ENCODE measurements at regions not wholly inside any gene's neighbourhood (a gene's known extent, or its start where the extent isn't known, plus 50 kb on each side); places are given as distances from the start of the nearest gene placed in this dataset.

DNA sequence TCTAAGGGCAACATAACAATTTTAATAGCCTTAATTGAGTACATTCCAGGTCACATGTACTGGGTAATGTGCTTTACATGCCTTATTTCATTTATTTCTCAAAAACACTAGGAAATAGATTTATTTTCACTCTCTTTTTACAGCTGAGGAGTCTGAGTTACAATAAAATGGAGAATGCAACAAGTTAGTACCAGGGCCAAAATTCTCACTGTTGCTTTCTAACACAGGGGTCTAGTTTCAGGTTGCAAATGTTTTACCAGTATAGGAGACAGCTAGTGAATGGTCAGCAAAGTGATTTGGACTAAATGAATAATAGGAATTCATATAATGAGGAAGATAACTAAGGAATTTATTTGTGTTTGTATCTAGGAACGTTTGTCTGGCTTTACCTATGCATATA is 137.3 kb downstream of the RASSF9 start:
- intact Hi-C loops (cut with micrococcal nuclease) = no loop called here
- H2AFZ ChIP-seq (ENCODE audit: low read depth, low read length) = no peak overlapping the region

More for the DNA sequence above, 137.3 kb downstream of the RASSF9 start:
- BruUV-seq (replicated peaks) = no TSS peak
- ChIA-PET CTCF (ENCODE audit: low intra/inter-chr PET ratio) (no interaction called here), POLR2A (no interaction called here)
- H3K9me1 ChIP-seq (ENCODE audit: control insufficient read depth, insufficient read depth, low read length) = no peaks in the 10 kb centered on the region
- H3K27me3 ChIP-seq (ENCODE audit: control insufficient read depth in 2 of 2, insufficient read depth in 2 of 2, low read length in 2 of 2) = no peaks in the 10 kb centered on the region
- DNase-seq (ENCODE audit: extremely low read depth in 1 of 4, low spot score in 3 of 4) (no peak), ATAC-seq (no peak), FAIRE-seq (no peak)
- H3K36me3 ChIP-seq (ENCODE audit: control insufficient read depth, insufficient read depth, low read length) = no peaks in the 10 kb centered on the region
- no peaks in the 10 kb centered on the region for H3K4me1 ChIP-seq (replicated peaks in 1 of 2; ENCODE audit: control insufficient read depth in 2 of 2, insufficient read depth in 2 of 2, low read length in 2 of 2)
- WGBS (ENCODE audit: insufficient coverage, low coverage, missing lambda C conversion rate) = 0% methylated on average over 1 of the region's 1 CpG
- no peak overlapping the region for H3K27ac ChIP-seq (ENCODE audit: extremely low read depth, low read depth, low read length)
- no peak overlapping the region for H3K4me3 ChIP-seq
- no peak overlapping the region for H3K9ac ChIP-seq (ENCODE audit: insufficient read depth in 1 of 2, low read depth in 2 of 2, low read length in 2 of 2)
- no peak overlapping the region for H3K4me2 ChIP-seq (ENCODE audit: insufficient read depth, low read length)
- no peaks in the 10 kb centered on the region for H3K79me2 ChIP-seq (ENCODE audit: control insufficient read depth, insufficient read depth, low read length)
- H3K9me3 ChIP-seq (replicated peaks; ENCODE audit: control insufficient read depth, insufficient read depth, low read depth, low read length) = no peaks in the 10 kb centered on the region
- in situ Hi-C loops (cut with MboI) = no loop called here
- no peak for TF ChIP-seq CBFB (CRISPR knock-in tag; IDR thresholded peaks at IDR 0.05)
- TF ChIP-seq DIDO1 (tag; IDR thresholded peaks at IDR 0.05; ENCODE audit: low read depth) = no peak
- no peak for TF ChIP-seq ZBTB17 (CRISPR knock-in tag; IDR thresholded peaks at IDR 0.05)
- no peak for TF ChIP-seq ZNF699 (CRISPR knock-in tag; IDR thresholded peaks at IDR 0.05; ENCODE audit: insufficient replicate concordance)
- TF ChIP-seq SOX6 (IDR thresholded peaks at IDR 0.05) = no peak
- TF ChIP-seq RCOR1 (IDR thresholded peaks at IDR 0.05; ENCODE audit: borderline replicate concordance in 1 of 2, low read depth in 2 of 2, low read length in 2 of 2) = no peak
- TF ChIP-seq, protein P1, sequence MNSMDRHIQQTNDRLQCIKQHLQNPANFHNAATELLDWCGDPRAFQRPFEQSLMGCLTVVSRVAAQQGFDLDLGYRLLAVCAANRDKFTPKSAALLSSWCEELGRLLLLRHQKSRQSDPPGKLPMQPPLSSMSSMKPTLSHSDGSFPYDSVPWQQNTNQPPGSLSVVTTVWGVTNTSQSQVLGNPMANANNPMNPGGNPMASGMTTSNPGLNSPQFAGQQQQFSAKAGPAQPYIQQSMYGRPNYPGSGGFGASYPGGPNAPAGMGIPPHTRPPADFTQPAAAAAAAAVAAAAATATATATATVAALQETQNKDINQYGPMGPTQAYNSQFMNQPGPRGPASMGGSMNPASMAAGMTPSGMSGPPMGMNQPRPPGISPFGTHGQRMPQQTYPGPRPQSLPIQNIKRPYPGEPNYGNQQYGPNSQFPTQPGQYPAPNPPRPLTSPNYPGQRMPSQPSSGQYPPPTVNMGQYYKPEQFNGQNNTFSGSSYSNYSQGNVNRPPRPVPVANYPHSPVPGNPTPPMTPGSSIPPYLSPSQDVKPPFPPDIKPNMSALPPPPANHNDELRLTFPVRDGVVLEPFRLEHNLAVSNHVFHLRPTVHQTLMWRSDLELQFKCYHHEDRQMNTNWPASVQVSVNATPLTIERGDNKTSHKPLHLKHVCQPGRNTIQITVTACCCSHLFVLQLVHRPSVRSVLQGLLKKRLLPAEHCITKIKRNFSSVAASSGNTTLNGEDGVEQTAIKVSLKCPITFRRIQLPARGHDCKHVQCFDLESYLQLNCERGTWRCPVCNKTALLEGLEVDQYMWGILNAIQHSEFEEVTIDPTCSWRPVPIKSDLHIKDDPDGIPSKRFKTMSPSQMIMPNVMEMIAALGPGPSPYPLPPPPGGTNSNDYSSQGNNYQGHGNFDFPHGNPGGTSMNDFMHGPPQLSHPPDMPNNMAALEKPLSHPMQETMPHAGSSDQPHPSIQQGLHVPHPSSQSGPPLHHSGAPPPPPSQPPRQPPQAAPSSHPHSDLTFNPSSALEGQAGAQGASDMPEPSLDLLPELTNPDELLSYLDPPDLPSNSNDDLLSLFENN (IDR thresholded peaks at IDR 0.05; ENCODE audit: low read depth in 2 of 2, low read length in 2 of 2) = no peak
- no peak for TF ChIP-seq ADNP (tag; IDR thresholded peaks at IDR 0.05)
- no peak for TF ChIP-seq LCOR (CRISPR knock-in tag; IDR thresholded peaks at IDR 0.05)
- no peak for TF ChIP-seq THRAP3 (IDR thresholded peaks at IDR 0.05; ENCODE audit: borderline replicate concordance)
- TF ChIP-seq ZNF133 (CRISPR knock-in tag; IDR thresholded peaks at IDR 0.05) = no peak
- no peak for TF ChIP-seq ERF (CRISPR knock-in tag; IDR thresholded peaks at IDR 0.05)
- TF ChIP-seq NR1H2 (CRISPR knock-in tag; IDR thresholded peaks at IDR 0.05) = no peak
- TF ChIP-seq ZBTB7A (IDR thresholded peaks at IDR 0.05; ENCODE audit: borderline replicate concordance, control insufficient read depth, low read depth, low read length) = no peak
- TF ChIP-seq, protein P2, sequence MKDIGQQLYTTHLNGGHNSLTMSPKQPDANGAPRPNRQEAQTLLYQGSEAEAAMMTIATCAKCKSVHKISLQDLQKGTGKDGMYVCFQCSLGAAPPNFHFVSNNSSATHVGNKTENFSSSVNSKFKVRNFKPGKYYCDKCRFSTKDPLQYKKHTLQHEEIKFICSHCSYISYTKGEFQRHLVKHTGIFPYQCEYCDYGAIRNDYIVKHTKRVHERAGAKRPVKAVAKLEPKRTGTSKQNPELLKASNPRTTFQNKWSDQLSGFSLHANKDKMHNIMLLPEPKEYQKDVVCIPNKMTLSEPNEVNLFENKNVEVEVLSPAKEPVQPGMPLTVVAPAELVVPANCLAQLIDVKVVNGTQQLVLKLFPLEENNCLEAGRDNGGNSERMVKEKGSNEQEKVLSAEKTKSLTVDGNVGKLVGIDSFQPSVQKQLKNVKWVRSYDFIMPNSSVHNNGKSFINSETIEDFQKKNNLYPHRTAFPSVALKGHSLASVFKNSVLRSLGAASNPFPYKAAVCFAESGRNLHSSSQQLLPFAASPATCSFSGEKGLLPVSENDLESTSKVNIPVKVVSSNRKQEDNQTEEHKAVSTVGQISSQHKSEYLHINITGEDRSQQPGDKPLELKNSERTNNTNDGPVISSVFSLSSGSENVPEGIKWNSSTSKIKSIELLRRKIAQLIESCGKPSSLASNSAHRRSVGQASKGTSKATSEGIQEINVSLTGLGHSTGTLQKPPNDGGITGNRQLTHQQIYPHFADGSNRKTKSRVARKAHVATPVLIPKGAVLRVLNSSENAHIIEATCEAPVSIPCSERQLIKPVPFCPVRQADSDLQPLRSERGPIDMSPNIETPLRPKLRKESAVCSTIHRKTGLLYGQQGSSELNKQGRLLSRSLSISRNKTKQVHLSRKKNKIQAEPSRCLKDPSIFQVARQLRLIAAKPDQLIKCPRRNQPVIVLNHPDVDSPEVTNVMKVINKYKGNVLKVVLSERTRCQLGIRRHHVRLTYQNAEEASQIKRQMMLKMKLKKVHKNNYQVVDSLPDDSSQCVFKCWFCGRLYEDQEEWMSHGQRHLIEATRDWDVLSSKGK (CRISPR knock-in tag; IDR thresholded peaks at IDR 0.05) = no peak
- no peak for TF ChIP-seq SMAD1 (IDR thresholded peaks at IDR 0.05; ENCODE audit: low read depth, low read length, partially characterized antibody)
- no peak for TF ChIP-seq ZBED1 (IDR thresholded peaks at IDR 0.05)
- TF ChIP-seq IFI16 (CRISPR knock-in tag; IDR thresholded peaks at IDR 0.05) = no peak
- no peaks in the 10 kb centered on the region for H4K20me1 ChIP-seq (replicated peaks; ENCODE audit: control insufficient read depth, insufficient read depth, low read length)

Measured in K562 (cell line).